ENCODE measurements at regions not wholly inside any gene's neighbourhood (a gene's known extent, or its start where the extent isn't known, plus 50 kb on each side); places are given as distances from the start of the nearest gene placed in this dataset.

GRCh38 chr3:25056036-25056755 is 371.9 kb upstream of the RARB start:
- no peak for DNase-seq

- DNase-seq = no peak
These were observed 371.2 kb upstream of the RARB start for GRCh38 chr3:25056803-25057351.

- DNase-seq = no peak
These were observed 370.7 kb upstream of the RARB start for GRCh38 chr3:25057379-25057778.

- no peak for DNase-seq
These were observed 363.4 kb upstream of the RARB start for GRCh38 chr3:25064681-25065080.

GRCh38 chr3:25069970-25070369 is 358.1 kb upstream of the RARB start:
- DNase-seq = no peak

- no peak for DNase-seq
These were observed 356.2 kb upstream of the RARB start for GRCh38 chr3:25071846-25072245.

GRCh38 chr3:25073423-25073822 is 354.6 kb upstream of the RARB start:
- no peak for DNase-seq

GRCh38 chr3:25074149-25074548 is 353.9 kb upstream of the RARB start:
- no peak for DNase-seq

GRCh38 chr3:25080461-25080860 is 347.6 kb upstream of the RARB start:
- DNase-seq = no peak

GRCh38 chr3:25084016-25084415 is 344.0 kb upstream of the RARB start:
- DNase-seq = no peak

GRCh38 chr3:25086721-25087120 is 341.3 kb upstream of the RARB start:
- DNase-seq = no peak

- no peak for DNase-seq
These were observed 339.8 kb upstream of the RARB start for GRCh38 chr3:25088284-25088683.

- DNase-seq = no peak
These were observed 337.2 kb upstream of the RARB start for GRCh38 chr3:25090698-25091453.

GRCh38 chr3:25091934-25092333 is 336.1 kb upstream of the RARB start:
- no peak for DNase-seq

GRCh38 chr3:25094932-25095685 is 333.0 kb upstream of the RARB start:
- DNase-seq = no peak

GRCh38 chr3:25096536-25096935 is 331.5 kb upstream of the RARB start:
- no peak for DNase-seq

GRCh38 chr3:25097023-25097422 is 331.0 kb upstream of the RARB start:
- no peak for DNase-seq

GRCh38 chr3:25099666-25100065 is 328.4 kb upstream of the RARB start:
- no peak for DNase-seq

- no peak for DNase-seq
These were observed 324.7 kb upstream of the RARB start for GRCh38 chr3:25103391-25103790.

GRCh38 chr3:25107918-25108617 is 320.0 kb upstream of the RARB start:
- no peak for DNase-seq

- DNase-seq = no peak
These were observed 317.4 kb upstream of the RARB start for GRCh38 chr3:25110642-25111041.

- no peak for DNase-seq
These were observed 314.2 kb upstream of the RARB start for GRCh38 chr3:25113891-25114290.

GRCh38 chr3:25114532-25114931 is 313.5 kb upstream of the RARB start:
- no peak for DNase-seq
